Transverse colon (tissue), 4 donors: ENCODE measurements at regions not wholly inside any gene's neighbourhood (a gene's known extent, or its start where the extent isn't known, plus 50 kb on each side); places are given as distances from the start of the nearest gene placed in this dataset.
A peak's percentile ranks its signal among the peaks of the same experiment; 100 is the strongest.

Experiments
- DNase-seq: peaks from one replicate; pipeline ENCODE4 v3.0.0-alpha.2; 2019
- H3K27ac ChIP-seq, 4 donors: fragments of 200-600 bp; sonication (generic); 2 replicates each; pipeline ENCODE4 v1.5.1; 2016 to 2018; ENCODE audit warnings: inconsistent platforms in 4 of 4
- H3K27me3 ChIP-seq: fragments of 200-600 bp; sonication (generic); 2 replicates; pipeline ENCODE4 v1.5.1; 2017; ENCODE audit warnings: inconsistent platforms
- H3K36me3 ChIP-seq, 4 donors: fragments of 200-600 bp; sonication (generic); 2 replicates each; pipeline ENCODE4 v1.5.1; 2017 to 2019; ENCODE audit warnings: inconsistent platforms in 4 of 4
- H3K4me1 ChIP-seq, 4 donors: fragments of 200-600 bp; sonication (generic); 2 replicates each; pipeline ENCODE4 v1.5.1; 2017 to 2020; ENCODE audit warnings: inconsistent platforms in 4 of 4
- H3K4me3 ChIP-seq, 4 donors: fragments of 200-600 bp; sonication (generic); 1 replicate in 1 of 4; 2 replicates in 3 of 4; pipeline versions ENCODE4 v1.5.1 to v1.6.1; 2017 to 2019; ENCODE audit warnings: inconsistent platforms in 4 of 4
- H3K9me3 ChIP-seq, 2 donors: fragments of 200-600 bp; sonication (generic); 2 replicates each; pipeline ENCODE4 v1.5.1; 2017 to 2019; ENCODE audit warnings: inconsistent platforms in 2 of 2
- CTCF ChIP-seq, 5 experiments: fragments of 200-600 bp in 3 of 5; fragments of 450-650 bp in 2 of 5; sonication (generic) in 3 of 5; IDR thresholded peaks; 1 replicate in 2 of 5; 2 replicates in 3 of 5; pipeline ENCODE4 v1.5.1; 2016 to 2017; ENCODE audit warnings: antibody characterized with exemption in 5 of 5, inconsistent platforms in 3 of 5, mild to moderate bottlenecking in 2 of 5, moderate library complexity in 1 of 5
- EP300 ChIP-seq: sonication (generic); formaldehyde crosslinking; IDR thresholded peaks from one replicate; pipeline ENCODE4 v1.6.1; 2017; ENCODE audit warnings: antibody characterized with exemption, low read depth
- POLR2A ChIP-seq: fragments of 450-650 bp; IDR thresholded peaks from one replicate; pipeline ENCODE4 v1.6.1; 2016; ENCODE audit warnings: antibody characterized with exemption, mild to moderate bottlenecking, moderate library complexity
- POLR2AphosphoS5 ChIP-seq, 3 donors: sonication (generic); formaldehyde crosslinking; IDR thresholded peaks; one replicate each; pipeline ENCODE4 v1.6.1; 2016; ENCODE audit warnings: antibody characterized with exemption in 3 of 3
- WGBS, 2 donors: methylation state at CpG; one replicate each; pipeline ENCODE4 v1.1.5; 2018; ENCODE audit warnings: low coverage in 1 of 2; 5-methylcytosine and 5-hydroxymethylcytosine counted together
- in situ Hi-C, 4 donors: fragments of 200-750 bp; cut with MboI; loops; one replicate each; pipeline versions ENCODE4 v1.15.0 to v1.15.1; 2017; ENCODE audit warnings: low sequenced_read_pairs in 3 of 4, low pct_ligation_motif_present in 1 of 4, low pct_unique_long_range_greater_than_20kb in 1 of 4
- intact Hi-C: fragments of 100-400 bp; cut with DNase I; formaldehyde crosslinking; loops from one replicate; pipeline ENCODE4 v1.15.1; 2023; ENCODE audit warnings: low total_unique reads

- in situ Hi-C loops = no loop called here
- intact Hi-C loops = no loop called here
- TF ChIP-seq EP300 (no peak), POLR2AphosphoS5 (IDR thresholded peaks at IDR 0.05) (no peak), CTCF (IDR thresholded peaks at IDR 0.05) (no peak), POLR2A (no peak)
- no peak for DNase-seq
- WGBS, 2 donors = 84 to 92% methylated on average over 1 of the region's 1 CpG
- Histone ChIP-seq H3K4me1 (no peaks in the 10 kb centered on the region), H3K36me3 (no peaks in the 10 kb centered on the region), H3K4me3 (no peak overlapping the region), H3K9me3 (no peaks in the 10 kb centered on the region), H3K27ac (no peak overlapping the region), H3K27me3 (no peaks in the 10 kb centered on the region)
Measured at GRCh38 chr4:60194214-60194613, 1005.9 kb upstream of the ADGRL3 start.

GRCh38 chr4:60195256-60195655 is 1004.9 kb upstream of the ADGRL3 start:
- no peak for DNase-seq
- no peak overlapping the region for H3K4me3 ChIP-seq
- 35 to 42% methylated on average over 2 of the region's 2 CpGs for WGBS, 2 donors
- H3K27ac ChIP-seq = no peak overlapping the region
- H3K36me3 ChIP-seq = no peaks in the 10 kb centered on the region
- in situ Hi-C loops = no loop called here
- no peaks in the 10 kb centered on the region for H3K4me1 ChIP-seq
- H3K27me3 ChIP-seq = no peaks in the 10 kb centered on the region
- intact Hi-C loops = no loop called here
- no peaks in the 10 kb centered on the region for H3K9me3 ChIP-seq
- TF ChIP-seq EP300 = no peak
- TF ChIP-seq CTCF (IDR thresholded peaks at IDR 0.05) = no peak
- TF ChIP-seq POLR2AphosphoS5 (IDR thresholded peaks at IDR 0.05) = no peak
- no peak for TF ChIP-seq POLR2A

- peak; percentile 13 for DNase-seq
- TF ChIP-seq CTCF (IDR thresholded peaks at IDR 0.05) (peak; percentile 53 to 90 (median 76)), POLR2AphosphoS5 (IDR thresholded peaks at IDR 0.05) (no peak), POLR2A (no peak)
- in situ Hi-C loops = no loop called here
- Histone ChIP-seq H3K4me3 (no peak overlapping the region), H3K9me3 (no peaks in the 10 kb centered on the region), H3K27me3 (no peaks in the 10 kb centered on the region), H3K36me3 (no peaks in the 10 kb centered on the region), H3K27ac (no peak overlapping the region), H3K4me1 (no peaks in the 10 kb centered on the region)
- intact Hi-C loops = no loop called here
- WGBS, 2 donors = 3 to 11% methylated on average over 3 of the region's 3 CpGs
Measured at GRCh38 chr4:60201052-60201673, 999.0 kb upstream of the ADGRL3 start.

- Histone ChIP-seq H3K9me3 (no peaks in the 10 kb centered on the region), H3K27me3 (no peaks in the 10 kb centered on the region), H3K36me3 (no peaks in the 10 kb centered on the region), H3K4me1 (no peaks in the 10 kb centered on the region), H3K27ac (no peak overlapping the region), H3K4me3 (no peak overlapping the region)
- intact Hi-C loops = no loop called here
- 83% methylated on average over 1 of the region's 1 CpG; no CpG with 5 or more reads in 1 of the 2 donors for WGBS, 2 donors
- no peak for DNase-seq
- no peak for TF ChIP-seq POLR2AphosphoS5 (IDR thresholded peaks at IDR 0.05)
- TF ChIP-seq CTCF (IDR thresholded peaks at IDR 0.05) = no peak
- no peak for TF ChIP-seq EP300
- TF ChIP-seq POLR2A = no peak
- in situ Hi-C loops = no loop called here
Measured at GRCh38 chr4:60209588-60209987, 990.5 kb upstream of the ADGRL3 start.
